IPS-15b (cell line): ENCODE measurements at regions not wholly inside any gene's neighbourhood (a gene's known extent, or its start where the extent isn't known, plus 50 kb on each side); places are given as distances from the start of the nearest gene placed in this dataset.

Experiments used
- H3K27me3 ChIP-seq: one replicate; pipeline ENCODE4 v1.6.1; 2013; ENCODE audit warnings: low read length; ENCODE audit not compliant: control insufficient read depth, insufficient read depth
- H3K36me3 ChIP-seq: one replicate; pipeline ENCODE4 v1.6.1; 2013; ENCODE audit warnings: low read length; ENCODE audit not compliant: control insufficient read depth, insufficient read depth
- H3K4me1 ChIP-seq: one replicate; pipeline ENCODE4 v1.6.1; 2013; ENCODE audit warnings: mild to moderate bottlenecking, low read length; ENCODE audit not compliant: control insufficient read depth, insufficient read depth
- H3K4me3 ChIP-seq: one replicate; pipeline ENCODE4 v1.5.1; 2013; ENCODE audit warnings: low read depth, low read length
- H3K9ac ChIP-seq: one replicate; pipeline ENCODE4 v1.6.1; 2013; ENCODE audit warnings: low read depth, mild to moderate bottlenecking, low read length
- H3K9me3 ChIP-seq: one replicate; pipeline ENCODE4 v1.6.1; 2013; ENCODE audit warnings: mild to moderate bottlenecking, low read length; ENCODE audit not compliant: control insufficient read depth, insufficient read depth

DNA sequence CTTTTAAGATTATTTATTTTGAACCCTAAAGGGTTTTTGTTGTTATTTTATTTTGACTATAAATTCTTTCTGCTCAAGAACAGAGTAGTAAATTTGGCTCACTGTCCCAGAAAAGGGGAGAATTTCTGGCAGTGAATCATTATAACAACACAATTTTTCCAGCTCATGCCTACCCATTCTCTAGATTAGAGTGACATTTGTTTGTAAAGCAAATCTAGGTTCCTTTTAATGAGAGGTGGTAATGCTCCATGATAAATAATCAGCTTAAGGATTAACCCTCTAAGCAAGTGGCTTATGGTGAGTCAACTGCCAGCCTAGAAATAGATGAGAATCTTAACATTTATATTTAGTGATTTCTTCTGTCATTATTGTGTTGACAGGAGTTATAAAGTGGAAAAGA, 409.2 kb downstream of the NFIB start:
- no peaks in the 10 kb centered on the region for H3K27me3 ChIP-seq
- no peaks in the 10 kb centered on the region for H3K36me3 ChIP-seq
- peaks cover 4% of the 10 kb centered on the region for H3K4me1 ChIP-seq
- H3K9ac ChIP-seq = no peak overlapping the region
- H3K4me3 ChIP-seq = no peak overlapping the region
- H3K9me3 ChIP-seq = no peaks in the 10 kb centered on the region

DNA sequence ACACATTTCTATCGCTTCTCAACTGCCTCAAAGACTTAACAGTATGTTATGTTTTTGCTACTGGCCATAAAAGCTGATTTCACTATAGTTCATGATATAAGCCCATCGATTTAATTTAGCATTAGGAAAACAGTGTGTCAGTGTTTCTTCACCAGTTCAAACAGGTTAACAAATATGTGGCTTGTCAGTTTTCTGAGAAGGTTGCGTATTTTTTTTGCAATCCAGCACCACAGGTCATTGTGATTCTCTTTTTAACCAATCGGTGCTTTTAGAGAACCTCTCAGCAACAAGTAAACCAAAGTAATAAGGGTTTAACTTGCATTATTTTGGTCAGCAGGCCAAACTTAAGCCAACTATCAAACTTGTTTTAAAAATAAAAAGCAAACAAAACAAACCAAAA, 409.6 kb downstream of the NFIB start:
- Histone ChIP-seq H3K9me3 (no peaks in the 10 kb centered on the region), H3K4me3 (no peak overlapping the region), H3K36me3 (no peaks in the 10 kb centered on the region), H3K27me3 (no peaks in the 10 kb centered on the region), H3K4me1 (peaks cover 4% of the 10 kb centered on the region), H3K9ac (no peak overlapping the region)

DNA sequence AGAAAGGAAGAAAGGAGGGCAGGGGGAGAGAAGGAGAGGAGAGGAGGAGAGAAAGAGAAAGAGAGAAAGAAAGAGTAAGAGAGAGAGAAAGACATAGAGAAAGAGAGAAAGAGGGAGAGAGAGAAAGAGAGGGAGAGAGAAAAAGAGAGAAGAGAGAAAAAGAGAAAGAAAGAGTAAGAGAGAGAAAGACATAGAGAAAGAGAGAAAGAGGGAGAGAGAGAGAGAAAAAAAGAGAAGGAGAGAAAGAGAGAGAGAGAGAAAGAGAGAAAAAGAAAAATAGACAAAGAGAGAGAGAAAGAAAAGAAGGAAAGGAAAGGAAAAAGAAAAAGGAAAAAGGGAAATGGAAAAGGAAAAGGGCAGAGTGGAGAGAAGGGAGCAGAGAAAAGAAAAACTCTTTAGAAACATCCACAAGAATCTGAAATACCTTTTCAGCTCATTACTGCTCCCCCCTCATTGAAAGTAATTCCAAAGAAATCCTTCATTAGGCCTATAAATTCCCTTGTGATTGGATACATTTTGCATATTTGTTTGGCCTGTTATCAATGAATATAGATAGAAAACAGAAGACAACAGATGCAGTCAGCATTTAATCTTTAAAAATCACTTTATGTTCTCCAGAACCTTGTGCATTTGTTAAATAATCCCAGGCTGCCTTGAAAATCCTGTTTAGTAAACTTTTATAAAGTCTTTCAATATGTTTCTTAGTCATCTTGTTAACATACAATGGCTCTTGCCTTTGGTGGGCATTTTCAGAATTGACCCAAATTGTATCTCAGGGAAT, 411.5 kb downstream of the NFIB start:
- Histone ChIP-seq H3K4me1 (peaks cover 6% of the 10 kb centered on the region), H3K9me3 (no peaks in the 10 kb centered on the region), H3K36me3 (no peaks in the 10 kb centered on the region), H3K27me3 (no peaks in the 10 kb centered on the region), H3K9ac (no peak overlapping the region), H3K4me3 (no peak overlapping the region)

DNA sequence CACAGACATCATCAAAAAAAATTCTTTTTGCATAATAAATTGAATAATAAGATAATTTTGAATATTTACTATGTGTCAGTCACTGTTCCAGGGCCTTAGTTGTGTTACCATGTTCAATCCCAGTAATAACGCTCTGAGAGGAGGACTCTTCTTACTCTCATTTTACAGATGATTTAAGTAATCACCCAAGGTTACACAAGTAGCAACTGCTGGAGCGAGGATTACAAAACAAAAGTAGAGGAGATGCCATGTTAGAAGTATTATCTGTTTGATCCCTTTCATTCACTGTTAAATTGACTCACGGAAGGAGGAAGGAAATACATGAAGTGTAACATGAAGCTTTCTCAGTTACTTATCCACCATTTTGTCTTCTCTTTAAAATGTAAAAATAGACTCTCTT, 412.8 kb downstream of the NFIB start:
- Histone ChIP-seq H3K9ac (no peak overlapping the region), H3K4me1 (peaks cover 9% of the 10 kb centered on the region), H3K36me3 (no peaks in the 10 kb centered on the region), H3K9me3 (no peaks in the 10 kb centered on the region), H3K4me3 (no peak overlapping the region), H3K27me3 (no peaks in the 10 kb centered on the region)

DNA sequence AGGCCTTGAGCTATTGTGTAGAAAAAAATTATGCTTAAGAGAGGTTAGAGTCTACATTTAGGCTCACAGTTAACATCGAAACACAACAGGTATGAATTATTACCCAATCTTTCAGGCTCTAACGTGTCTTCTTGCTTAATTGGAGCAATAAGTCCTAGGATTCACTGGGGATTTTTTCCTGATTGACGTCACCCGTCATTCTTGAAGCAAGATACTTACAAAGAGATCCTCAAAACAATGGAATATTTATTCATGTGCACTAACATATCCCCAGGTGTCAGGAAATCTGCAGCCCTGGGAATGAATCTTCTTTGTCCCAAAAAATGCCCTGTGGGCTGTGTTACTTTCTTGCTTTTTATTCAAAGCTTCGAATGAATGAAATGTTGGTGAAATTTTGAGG, 413.5 kb downstream of the NFIB start:
- Histone ChIP-seq H3K9ac (no peak overlapping the region), H3K4me1 (peaks cover 9% of the 10 kb centered on the region)

DNA sequence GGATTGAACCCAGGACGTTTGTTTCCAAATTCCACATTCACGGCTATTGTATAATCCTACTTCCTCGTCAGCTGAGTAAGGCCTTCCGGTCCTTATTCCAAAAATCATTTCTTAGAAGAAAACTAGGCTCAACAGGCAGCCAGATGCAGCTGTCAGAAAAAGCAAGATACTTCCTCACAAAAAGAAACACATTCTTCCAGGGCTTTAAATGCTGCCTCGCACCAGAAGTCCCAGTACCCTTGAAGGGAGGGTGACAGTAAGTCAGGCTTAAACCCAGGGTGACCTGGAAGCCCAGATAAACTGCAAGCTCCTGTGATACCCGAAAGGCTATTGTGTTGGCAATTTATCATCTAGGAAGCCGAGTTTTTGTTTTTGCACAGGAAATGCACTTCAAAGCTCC, 414.0 kb downstream of the NFIB start:
- Histone ChIP-seq H3K9me3 (no peaks in the 10 kb centered on the region), H3K27me3 (no peaks in the 10 kb centered on the region), H3K4me1 (peaks cover 9% of the 10 kb centered on the region), H3K36me3 (no peaks in the 10 kb centered on the region), H3K9ac (no peak overlapping the region), H3K4me3 (no peak overlapping the region)

More for the DNA sequence above, 413.5 kb downstream of the NFIB start:
- Histone ChIP-seq H3K4me3 (no peak overlapping the region), H3K36me3 (no peaks in the 10 kb centered on the region), H3K27me3 (no peaks in the 10 kb centered on the region), H3K9me3 (no peaks in the 10 kb centered on the region)

DNA sequence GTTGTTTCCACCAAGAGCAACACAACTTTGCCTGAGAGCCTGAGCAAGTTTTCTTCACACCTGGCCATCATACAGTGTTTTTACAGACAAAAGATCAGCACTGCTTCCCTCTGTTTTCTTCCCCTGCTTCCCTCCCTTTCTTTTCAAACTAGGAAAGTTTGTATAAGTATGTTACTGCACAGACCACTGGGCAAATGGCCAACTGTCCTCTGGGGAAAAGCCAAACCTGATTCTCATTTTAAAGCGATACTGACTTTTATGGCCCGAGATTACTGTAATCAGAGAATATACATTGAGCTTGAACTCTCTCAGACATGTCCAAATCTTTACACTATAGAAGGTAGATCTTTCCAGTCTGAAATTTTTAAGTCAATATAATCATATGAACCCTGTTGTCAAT, 415.0 kb downstream of the NFIB start:
- Histone ChIP-seq H3K4me3 (no peak overlapping the region), H3K4me1 (peaks cover 9% of the 10 kb centered on the region), H3K9me3 (no peaks in the 10 kb centered on the region), H3K27me3 (no peaks in the 10 kb centered on the region), H3K36me3 (no peaks in the 10 kb centered on the region), H3K9ac (no peak overlapping the region)

DNA sequence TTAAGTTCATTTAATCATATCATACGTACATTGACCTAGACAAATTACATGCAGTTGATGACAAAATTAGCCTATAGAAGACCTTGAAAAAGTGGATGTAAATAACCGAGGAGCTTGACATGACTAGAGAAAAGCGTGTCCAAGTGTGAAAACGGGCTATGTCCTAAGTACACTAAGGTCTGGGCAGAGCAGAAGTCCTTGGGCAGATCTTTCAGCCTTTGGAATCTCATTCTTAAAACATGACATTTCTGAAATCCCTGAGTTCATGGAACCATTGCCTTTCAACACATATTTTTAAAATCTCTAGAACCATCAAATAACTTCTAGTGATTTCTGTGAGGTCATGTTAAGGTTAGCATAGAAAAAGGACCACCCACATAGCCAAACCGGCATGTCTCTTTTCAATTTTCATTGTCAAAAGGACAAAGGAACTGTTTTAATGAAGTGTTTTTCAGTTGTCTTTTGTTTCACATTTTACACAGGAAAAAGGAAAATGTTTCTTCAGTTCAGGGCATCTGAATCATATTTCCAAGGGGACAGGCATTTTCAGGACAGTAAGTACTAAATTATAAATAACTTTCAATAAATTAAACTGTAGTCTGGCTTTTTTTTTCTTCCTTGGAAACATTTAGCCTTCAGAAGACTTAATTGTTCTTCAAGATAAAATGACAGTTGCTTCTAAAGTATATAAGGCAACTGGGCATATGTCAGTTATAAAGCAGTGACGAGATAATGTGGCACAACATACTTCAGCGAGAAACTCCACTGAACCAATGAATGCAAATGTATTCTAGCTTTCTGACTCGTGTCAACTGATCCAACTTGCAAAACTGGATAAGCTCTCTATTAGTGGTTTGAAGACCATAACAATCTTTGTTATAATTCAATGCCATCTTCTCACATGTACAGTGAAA, 416.8 kb downstream of the NFIB start:
- Histone ChIP-seq H3K27me3 (no peaks in the 10 kb centered on the region), H3K4me3 (no peak overlapping the region), H3K36me3 (no peaks in the 10 kb centered on the region), H3K4me1 (peaks cover 9% of the 10 kb centered on the region), H3K9ac (no peak overlapping the region), H3K9me3 (no peaks in the 10 kb centered on the region)

DNA sequence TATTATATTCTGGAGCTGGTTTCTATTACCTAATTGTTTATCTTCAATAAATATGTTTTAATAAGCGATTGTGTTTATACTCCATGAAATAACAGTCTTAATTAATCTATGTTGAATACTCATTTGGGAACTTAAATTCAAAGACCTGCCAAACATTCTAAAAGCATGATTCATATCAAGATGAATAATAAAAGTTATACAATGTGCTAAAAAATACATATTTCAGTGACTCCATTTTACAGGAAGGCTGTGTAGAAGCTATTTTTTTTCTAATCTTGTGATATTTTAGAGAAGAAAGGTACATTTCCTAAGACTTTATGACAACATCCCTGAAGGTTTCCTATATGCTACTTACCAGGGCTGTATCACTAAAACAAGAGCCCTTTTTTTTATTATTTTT, 417.9 kb downstream of the NFIB start:
- no peak overlapping the region for H3K4me3 ChIP-seq
- H3K4me1 ChIP-seq = peaks cover 9% of the 10 kb centered on the region
- no peaks in the 10 kb centered on the region for H3K27me3 ChIP-seq
- H3K36me3 ChIP-seq = no peaks in the 10 kb centered on the region
- no peak overlapping the region for H3K9ac ChIP-seq
- no peaks in the 10 kb centered on the region for H3K9me3 ChIP-seq

DNA sequence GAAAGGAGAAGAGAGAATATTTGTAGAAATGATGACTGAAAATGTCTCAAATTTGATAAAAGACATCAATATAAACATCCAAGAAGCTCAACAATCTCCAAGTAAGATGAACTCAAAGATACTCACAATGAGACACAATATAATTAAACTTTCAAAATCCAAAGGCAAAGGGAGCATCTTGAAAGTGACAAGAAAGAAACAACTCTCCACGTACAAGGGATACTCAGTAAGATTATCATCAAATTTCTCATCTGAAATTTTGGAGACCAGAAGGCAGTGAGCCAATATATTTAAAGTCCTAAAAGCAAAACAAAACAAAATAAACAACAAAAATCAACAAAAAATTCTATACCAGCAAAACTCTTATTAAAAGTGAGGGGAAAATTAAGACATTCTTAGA, 428.7 kb downstream of the NFIB start:
- Histone ChIP-seq H3K9me3 (no peaks in the 10 kb centered on the region), H3K4me1 (no peaks in the 10 kb centered on the region), H3K36me3 (no peaks in the 10 kb centered on the region), H3K27me3 (no peaks in the 10 kb centered on the region), H3K9ac (no peak overlapping the region), H3K4me3 (no peak overlapping the region)

DNA sequence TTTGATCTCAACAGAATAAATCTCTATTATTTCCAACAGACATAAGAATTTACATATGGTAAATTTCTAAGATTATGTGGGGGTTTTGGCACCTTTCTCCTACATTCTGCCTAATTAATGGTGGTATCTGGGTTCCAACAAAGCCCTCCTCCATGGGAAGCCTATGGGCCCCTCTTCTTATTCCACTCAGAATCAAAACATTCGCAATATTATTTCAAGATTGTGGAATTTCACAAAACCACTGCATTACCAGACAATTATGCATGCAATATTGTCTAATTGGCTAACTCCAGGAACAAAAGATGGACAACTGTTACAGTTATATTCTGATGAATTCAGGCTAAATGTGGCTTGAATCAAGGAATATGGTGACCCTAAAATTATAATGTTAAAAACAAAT, 434.0 kb downstream of the NFIB start:
- Histone ChIP-seq H3K27me3 (no peaks in the 10 kb centered on the region), H3K9ac (no peak overlapping the region), H3K4me1 (no peaks in the 10 kb centered on the region), H3K9me3 (no peaks in the 10 kb centered on the region), H3K36me3 (no peaks in the 10 kb centered on the region), H3K4me3 (no peak overlapping the region)

DNA sequence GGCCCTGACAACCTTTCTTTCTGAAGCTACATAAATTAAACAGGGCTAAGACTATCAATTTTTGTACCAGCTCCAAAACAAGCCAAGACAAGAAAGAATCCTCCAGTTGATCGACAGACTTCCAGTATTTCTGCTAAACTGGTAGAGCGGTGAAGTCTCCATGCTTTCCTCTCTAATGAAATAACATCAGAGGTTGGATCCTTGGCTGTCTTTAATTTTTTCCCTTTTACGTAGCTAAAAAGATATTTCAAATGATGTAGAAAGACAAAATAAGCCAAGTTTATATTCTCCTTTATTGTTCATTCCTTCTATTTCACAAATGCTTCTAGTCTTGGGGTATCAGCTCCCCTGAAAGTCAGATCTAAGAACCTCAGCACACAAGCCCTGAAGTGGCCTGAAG, 434.9 kb downstream of the NFIB start:
- Histone ChIP-seq H3K4me3 (no peak overlapping the region), H3K36me3 (no peaks in the 10 kb centered on the region), H3K9me3 (no peaks in the 10 kb centered on the region), H3K9ac (no peak overlapping the region), H3K27me3 (no peaks in the 10 kb centered on the region), H3K4me1 (no peaks in the 10 kb centered on the region)
